HepG2 (cell line): ENCODE measurements at regions not wholly inside any gene's neighbourhood (a gene's known extent, or its start where the extent isn't known, plus 50 kb on each side); places are given as distances from the start of the nearest gene placed in this dataset.

Experiments used
- ATAC-seq: fragments of 200-7000 bp; cut with Tn5 transposase; 3 replicates; pipeline ENCODE4 v1.9.1; 2020; ENCODE audit warnings: mild to moderate bottlenecking, moderate library complexity
- BruUV-seq: library from RNA; stranded (reverse); fragments of 400-500 nt; replicated peaks from 2 replicates; lab custom pipeline; 2021; lab: Mats Ljungman, UMichigan
- CTCF ChIA-PET: fragments of 300-600 bp; formaldehyde crosslinking; extraction: SDS; loops from one replicate; lab custom pipeline; 2021; ENCODE audit warnings: low total read pairs, inconsistent platforms, low intra/inter-chr PET ratio; lab: Yijun Ruan, JAX
- POLR2A ChIA-PET: fragments of 350-600 bp; sonication (Branson Sonifier 250); formaldehyde crosslinking; loops from one replicate; lab custom pipeline; 2020; ENCODE audit warnings: antibody characterized with exemption, inconsistent platforms; lab: Yijun Ruan, JAX
- DNase-seq: peaks from one replicate; pipeline ENCODE4 v3.0.0-alpha.2; 2015; ENCODE audit warnings: low spot score
- FAIRE-seq: peaks from 3 replicates; lab custom pipeline; 2011; peaks lifted over from hg19 to GRCh38; lab: Jason Lieb, UNC
- H2AFZ ChIP-seq: one replicate; pipeline ENCODE4 v1.6.1; 2011; ENCODE audit warnings: low read length, inconsistent platforms
- H3K27ac ChIP-seq: fragments of 300-600 bp; 3 replicates; pipeline ENCODE4 v1.8.0; 2011; ENCODE audit warnings: mixed run types, mild to moderate bottlenecking, mixed read lengths, low read length, inconsistent platforms; ENCODE audit not compliant: insufficient read depth; ENCODE audit errors: extremely low read length
- H3K27me3 ChIP-seq, 2 experiments: fragments of 200-600 bp in 1 of 2; 2 replicates in 1 of 2; 3 replicates in 1 of 2; pipeline versions ENCODE4 v1.6.0 to v1.8.0; 2011; ENCODE audit warnings: low read length in 2 of 2, mild to moderate bottlenecking in 2 of 2, moderate library complexity in 2 of 2, inconsistent platforms in 1 of 2; ENCODE audit not compliant: insufficient read depth in 2 of 2, control insufficient read depth in 1 of 2
- H3K36me3 ChIP-seq, 2 experiments: fragments of 200-600 bp in 1 of 2; replicated peaks in 1 of 2; 2 replicates in 1 of 2; 3 replicates in 1 of 2; pipeline versions ENCODE4 v1.5.1 to v1.8.0; 2011; ENCODE audit warnings: low read length in 2 of 2, inconsistent platforms in 1 of 2; ENCODE audit not compliant: insufficient read depth in 2 of 2, control insufficient read depth in 1 of 2
- H3K4me1 ChIP-seq: 2 replicates; pipeline ENCODE4 v1.5.1; 2012; ENCODE audit warnings: low read length, inconsistent platforms; ENCODE audit not compliant: insufficient read depth
- H3K4me2 ChIP-seq: 2 replicates; pipeline ENCODE4 v1.6.0; 2011; ENCODE audit warnings: low read depth, low read length, inconsistent platforms
- H3K4me3 ChIP-seq, 3 experiments: fragments of 200-600 bp in 1 of 3; sonication (generic), shearing (Covaris generic) in 1 of 3; replicated peaks in 1 of 3; 2 replicates each; pipeline ENCODE4 v1.5.1; 2011 to 2016; ENCODE audit warnings: low read length in 3 of 3, inconsistent platforms in 2 of 3, low read depth in 2 of 3, mild to moderate bottlenecking in 2 of 3, control low read depth in 1 of 3, mixed read lengths in 1 of 3; ENCODE audit not compliant: insufficient read depth in 1 of 3
- H3K79me2 ChIP-seq: one replicate; pipeline ENCODE4 v1.6.1; 2011; ENCODE audit warnings: low read length, inconsistent platforms; ENCODE audit not compliant: insufficient read depth
- H3K9ac ChIP-seq: 2 replicates; pipeline ENCODE4 v1.6.0; 2011; ENCODE audit warnings: mild to moderate bottlenecking, low read depth, low read length, inconsistent platforms; ENCODE audit not compliant: insufficient read depth
- H3K9me3 ChIP-seq: 2 replicates; pipeline ENCODE4 v1.5.1; 2012; ENCODE audit warnings: mild to moderate bottlenecking, low read length
- H4K20me1 ChIP-seq: 2 replicates; pipeline ENCODE4 v1.6.0; 2011; ENCODE audit warnings: inconsistent platforms, mild to moderate bottlenecking, low read length, moderate library complexity; ENCODE audit not compliant: insufficient read depth
- CHD4 ChIP-seq: fragments of 200-600 bp; sonication (generic); IDR thresholded peaks from 2 replicates; pipeline ENCODE4 v1.7.0; 2017; ENCODE audit warnings: mild to moderate bottlenecking, low read length, borderline replicate concordance
- FOXA1 ChIP-seq, 2 experiments: fragments of 450-650 bp in 1 of 2; sonication (generic) in 1 of 2; formaldehyde crosslinking in 1 of 2; IDR thresholded peaks; 2 replicates each; pipeline versions ENCODE4 v1.4.0 to v1.6.1; 2016 to 2020; ENCODE audit warnings: missing genetic modification reagents in 1 of 2
- GLMP ChIP-seq: sonication (generic); formaldehyde crosslinking; IDR thresholded peaks from 2 replicates; pipeline ENCODE4 v1.9.0; 2021; ENCODE audit warnings: missing genetic modification reagents, mild to moderate bottlenecking, borderline replicate concordance
- PAXIP1 ChIP-seq: sonication (generic); formaldehyde crosslinking; conservative IDR thresholded peaks from 2 replicates; pipeline ENCODE4 v1.4.0; 2020; ENCODE audit warnings: mild to moderate bottlenecking, missing genetic modification reagents, moderate library complexity
- SRF ChIP-seq: IDR thresholded peaks from 2 replicates; pipeline ENCODE4 v1.6.1; 2011; ENCODE audit warnings: mild to moderate bottlenecking, low read depth, low read length, moderate library complexity
- U2AF2 ChIP-seq: fragments of 200-400 bp; formaldehyde crosslinking; IDR thresholded peaks from 2 replicates; pipeline ENCODE4 v1.6.1; 2017; ENCODE audit warnings: low read depth, mild to moderate bottlenecking, low read length
- ZBTB33 ChIP-seq: sonication (generic); formaldehyde crosslinking; IDR thresholded peaks from 2 replicates; pipeline ENCODE4 v1.4.0; 2020; ENCODE audit warnings: missing genetic modification reagents
- ZNF143 ChIP-seq: sonication (generic); formaldehyde crosslinking; IDR thresholded peaks from 2 replicates; pipeline ENCODE4 v1.4.0; 2020; ENCODE audit warnings: missing genetic modification reagents
- ZNF225 ChIP-seq: sonication (generic); formaldehyde crosslinking; IDR thresholded peaks from 2 replicates; pipeline ENCODE4 v1.4.0; 2020; ENCODE audit warnings: mild to moderate bottlenecking, missing genetic modification reagents
- ZNF446 ChIP-seq: sonication (generic); formaldehyde crosslinking; IDR thresholded peaks from 2 replicates; pipeline ENCODE4 v1.5.0; 2020; ENCODE audit warnings: mild to moderate bottlenecking, missing genetic modification reagents
- ZNF678 ChIP-seq: sonication (generic); formaldehyde crosslinking; IDR thresholded peaks from 2 replicates; pipeline ENCODE4 v1.4.0; 2020; ENCODE audit warnings: mild to moderate bottlenecking, missing genetic modification reagents
- ZNF7 ChIP-seq: IDR thresholded peaks from 2 replicates; pipeline ENCODE4 v1.6.1; 2016; ENCODE audit warnings: missing biosample characterization, missing genetic modification reagents
- ZSCAN29 ChIP-seq: sonication (generic); formaldehyde crosslinking; conservative IDR thresholded peaks from 2 replicates; pipeline ENCODE4 v1.4.0; 2020; ENCODE audit warnings: mild to moderate bottlenecking, missing genetic modification reagents
- in situ Hi-C: cut with HindIII; loops from 2 replicates; pipeline ENCODE4 v1.10.0; 2017; ENCODE audit warnings: low pct_unique_long_range_greater_than_20kb; ENCODE audit not compliant: extremely low pct_ligation_motif_present
- intact Hi-C: fragments of 100-400 bp; cut with micrococcal nuclease; formaldehyde crosslinking; loops from one replicate; pipeline ENCODE4 v1.10.0; 2022; ENCODE audit not compliant: unreplicated experiment

GRCh38 chr3:35120026-35120425 is 519.3 kb upstream of the ARPP21 start:
- ChIA-PET POLR2A (no interaction called here), CTCF (no interaction called here)
- H3K4me1 ChIP-seq, result no peaks in the 10 kb centered on the region
- no peak overlapping the region for H3K9ac ChIP-seq
- in situ Hi-C loops, result no loop called here
- no peak overlapping the region for H3K4me3 ChIP-seq
- no peaks in the 10 kb centered on the region for H4K20me1 ChIP-seq
- H3K27me3 ChIP-seq, result no peaks in the 10 kb centered on the region
- H3K9me3 ChIP-seq, result peaks cover 72% of the 10 kb centered on the region
- H3K79me2 ChIP-seq, result no peaks in the 10 kb centered on the region
- FAIRE-seq (no peak), ATAC-seq (no peak), DNase-seq (no peak)
- TF ChIP-seq PAXIP1 (no peak), ZNF7 (CRISPR knock-in tag) (no peak), ZNF143 (CRISPR knock-in tag) (no peak), ZNF446 (no peak), GLMP (CRISPR knock-in tag) (no peak), ZNF678 (CRISPR knock-in tag) (no peak), CHD4 (no peak), ZBTB33 (CRISPR knock-in tag) (no peak), ZNF225 (no peak), FOXA1 (IDR thresholded peaks at IDR 0.05) (no peak), FOXA1 (CRISPR knock-in tag; IDR thresholded peaks at IDR 0.05) (no peak), U2AF2 (no peak), ZSCAN29 (no peak), SRF (no peak)
- intact Hi-C loops, result no loop called here
- no TSS peak for BruUV-seq
- H3K4me2 ChIP-seq, result no peak overlapping the region
- H3K36me3 ChIP-seq, result no peaks in the 10 kb centered on the region
- no peak overlapping the region for H3K27ac ChIP-seq
- H2AFZ ChIP-seq, result no peak overlapping the region
